ENCODE measurements at regions not wholly inside any gene's neighbourhood (a gene's known extent, or its start where the extent isn't known, plus 50 kb on each side); places are given as distances from the start of the nearest gene placed in this dataset.

DNA sequence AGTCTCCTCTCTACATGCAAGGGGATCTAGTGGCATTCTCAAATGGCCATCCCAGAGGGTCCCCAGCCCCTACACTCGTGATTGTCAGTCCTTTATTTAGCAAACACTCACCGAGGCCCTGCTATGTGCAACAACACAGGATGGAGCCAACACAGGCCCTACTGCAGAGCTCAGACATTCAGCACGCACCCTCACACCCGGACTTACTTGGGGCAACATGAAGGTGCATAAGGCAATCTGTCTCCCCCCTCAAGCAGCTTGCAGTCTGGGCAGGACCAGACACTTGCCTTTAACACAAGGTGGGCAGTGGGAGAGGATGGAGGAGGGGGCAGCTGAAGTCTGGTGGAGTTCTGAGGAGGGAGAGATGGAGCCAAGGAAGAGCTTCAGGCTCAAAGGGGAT, 258.4 kb downstream of the XXYLT1 start:
- ChIA-PET CTCF (no interaction called here), POLR2A (no interaction called here)
- H3K9me3 ChIP-seq (ENCODE audit: control insufficient read depth, insufficient read depth, low read length), result no peaks in the 10 kb centered on the region
- H3K27me3 ChIP-seq (ENCODE audit: control insufficient read depth, insufficient read depth, low read length), result peaks cover 40% of the 10 kb centered on the region
- no peak overlapping the region for H3K4me3 ChIP-seq (ENCODE audit: low read depth, low read length)
- no peak for DNase-seq (ENCODE audit: low read depth, low spot score)
- H3K27ac ChIP-seq (ENCODE audit: low read depth, low read length), result no peak overlapping the region
- no peak for TF ChIP-seq CTCF (IDR thresholded peaks at IDR 0.05; ENCODE audit: low read depth, low read length)

- H3K27me3 ChIP-seq (ENCODE audit: control insufficient read depth, insufficient read depth, low read length), result peaks cover 46% of the 10 kb centered on the region
- no peak for TF ChIP-seq CTCF (IDR thresholded peaks at IDR 0.05; ENCODE audit: low read depth, low read length)
- ChIA-PET CTCF (interaction anchor here (1.2 kb wide), 1 partner anchor 12 kb away, joined by 5 read pairs; no protein-coding TSS in a partner anchor), POLR2A (interaction anchor here (0.6 kb wide), 1 partner anchor 152 kb away, joined by 3 read pairs; no protein-coding TSS in a partner anchor)
- H3K4me3 ChIP-seq (ENCODE audit: low read depth, low read length), result no peak overlapping the region
- H3K27ac ChIP-seq (ENCODE audit: low read depth, low read length), result no peak overlapping the region
- DNase-seq (ENCODE audit: low read depth, low spot score), result no peak
- no peaks in the 10 kb centered on the region for H3K9me3 ChIP-seq (ENCODE audit: control insufficient read depth, insufficient read depth, low read length)
Measured at GRCh38 chr3:195013411-195014361, 257.3 kb downstream of the XXYLT1 start.

- no peak overlapping the region for H3K27ac ChIP-seq (ENCODE audit: low read depth, low read length)
- CTCF ChIA-PET, result interaction anchor here (1.2 kb wide), 1 partner anchor 13 kb away, joined by 5 read pairs; no protein-coding TSS in a partner anchor
- no peak for DNase-seq (ENCODE audit: low read depth, low spot score)
- H3K27me3 ChIP-seq (ENCODE audit: control insufficient read depth, insufficient read depth, low read length), result peaks cover 52% of the 10 kb centered on the region
- TF ChIP-seq CTCF (IDR thresholded peaks at IDR 0.05; ENCODE audit: low read depth, low read length), result no peak
- H3K4me3 ChIP-seq (ENCODE audit: low read depth, low read length), result no peak overlapping the region
- POLR2A ChIA-PET, result no interaction called here
- no peaks in the 10 kb centered on the region for H3K9me3 ChIP-seq (ENCODE audit: control insufficient read depth, insufficient read depth, low read length)
Measured at GRCh38 chr3:195015021-195015420, 255.9 kb downstream of the XXYLT1 start.

DNA sequence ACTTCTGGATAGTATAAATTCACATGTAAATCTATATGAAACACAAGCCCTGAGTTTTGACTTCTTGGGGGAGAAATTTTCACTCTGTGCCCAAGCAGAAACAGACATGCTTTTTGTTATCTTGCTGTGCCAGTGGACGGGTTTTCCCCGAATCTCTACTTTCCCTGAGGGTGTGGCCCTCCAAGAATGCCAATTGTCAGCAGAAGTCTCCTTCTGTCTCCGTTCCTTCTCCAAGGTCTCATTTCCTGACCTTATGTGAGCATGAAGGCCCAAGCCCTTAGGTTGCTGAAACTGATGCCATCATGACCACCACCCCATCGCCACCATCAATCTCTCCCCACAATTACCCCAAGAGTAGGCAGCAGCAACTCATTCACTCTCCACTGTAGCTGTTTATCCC, 253.8 kb downstream of the XXYLT1 start:
- Histone ChIP-seq H3K27me3 (ENCODE audit: control insufficient read depth, insufficient read depth, low read length) (peaks cover 56% of the 10 kb centered on the region), H3K9me3 (ENCODE audit: control insufficient read depth, insufficient read depth, low read length) (no peaks in the 10 kb centered on the region), H3K27ac (ENCODE audit: low read depth, low read length) (no peak overlapping the region), H3K4me3 (ENCODE audit: low read depth, low read length) (no peak overlapping the region)
- ChIA-PET POLR2A (no interaction called here), CTCF (no interaction called here)
- no peak for DNase-seq (ENCODE audit: low read depth, low spot score)
- no peak for TF ChIP-seq CTCF (IDR thresholded peaks at IDR 0.05; ENCODE audit: low read depth, low read length)

Measured in AG04450 (cell line).